ENCODE measurements at regions not wholly inside any gene's neighbourhood (a gene's known extent, or its start where the extent isn't known, plus 50 kb on each side); places are given as distances from the start of the nearest gene placed in this dataset.

GRCh38 chr2:225319872-225320271 lies 79.6 kb upstream of the NYAP2 start:
- DNase-seq (ENCODE audit: low spot score), result no peak
- Mint-ChIP-seq H3K4me3 (ENCODE audit: unreplicated experiment) (no peak overlapping the region), H3K27ac (ENCODE audit: unreplicated experiment) (no peak overlapping the region), H3K27me3 (ENCODE audit: low read depth) (no peaks in the 10 kb centered on the region), H3K4me1 (ENCODE audit: low read depth) (no peaks in the 10 kb centered on the region), H3K9me3 (ENCODE audit: low read depth) (peaks cover 2% of the 10 kb centered on the region), H3K36me3 (ENCODE audit: low read depth) (peaks cover 1% of the 10 kb centered on the region)
- no peak for TF ChIP-seq CTCF (IDR thresholded peaks at IDR 0.05)

DNA sequence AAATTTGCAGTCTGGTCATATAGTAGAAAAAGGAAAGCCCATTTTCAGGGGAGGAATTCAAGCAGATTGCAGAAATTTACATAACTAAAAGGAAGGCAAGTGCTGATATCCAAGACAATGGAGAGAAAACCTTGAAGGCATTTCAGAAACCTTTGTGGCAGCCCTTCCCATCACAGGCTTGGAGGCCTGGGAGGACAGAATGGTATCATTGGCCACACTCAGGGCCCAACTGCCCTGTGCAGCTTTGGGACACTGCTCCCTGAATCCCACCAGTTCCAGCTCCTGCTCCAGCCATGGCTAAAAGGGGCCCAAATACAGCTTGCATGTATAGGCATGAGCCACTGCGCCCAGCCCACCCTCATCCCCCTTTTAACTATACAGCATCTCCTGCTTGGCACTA lies 81.1 kb upstream of the NYAP2 start:
- no peaks in the 10 kb centered on the region for H3K4me1 Mint-ChIP-seq (ENCODE audit: low read depth)
- H3K27ac Mint-ChIP-seq (ENCODE audit: unreplicated experiment), result no peak overlapping the region
- no peaks in the 10 kb centered on the region for H3K27me3 Mint-ChIP-seq (ENCODE audit: low read depth)
- no peak overlapping the region for H3K4me3 Mint-ChIP-seq (ENCODE audit: unreplicated experiment)
- peaks cover 1% of the 10 kb centered on the region for H3K36me3 Mint-ChIP-seq (ENCODE audit: low read depth)
- no peak for TF ChIP-seq CTCF (IDR thresholded peaks at IDR 0.05)
- no peak for DNase-seq (ENCODE audit: low spot score)
- peaks cover 2% of the 10 kb centered on the region for H3K9me3 Mint-ChIP-seq (ENCODE audit: low read depth)

DNA sequence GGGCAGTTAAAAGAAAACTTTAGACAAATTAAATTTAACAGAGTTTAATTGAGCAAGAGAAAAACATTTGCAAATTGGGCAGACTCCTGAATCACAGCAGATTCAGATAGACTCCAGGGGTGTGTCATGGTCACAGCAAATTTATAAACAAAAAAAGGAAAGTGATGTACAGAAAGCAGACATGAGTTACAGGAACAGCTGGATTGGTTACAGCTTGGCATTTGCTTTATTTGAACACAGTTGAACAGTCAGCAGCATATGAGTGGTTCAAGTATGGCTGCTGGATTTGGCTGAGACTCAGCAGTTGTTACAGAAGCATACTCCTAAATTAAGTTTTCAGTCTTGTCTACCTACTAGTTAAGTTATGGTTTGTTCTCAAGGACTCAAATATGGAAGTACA lies 82.3 kb upstream of the NYAP2 start:
- Mint-ChIP-seq H3K9me3 (ENCODE audit: low read depth) (no peaks in the 10 kb centered on the region), H3K27me3 (ENCODE audit: low read depth) (no peaks in the 10 kb centered on the region), H3K27ac (ENCODE audit: unreplicated experiment) (no peak overlapping the region), H3K36me3 (ENCODE audit: low read depth) (peaks cover 1% of the 10 kb centered on the region), H3K4me1 (ENCODE audit: low read depth) (no peaks in the 10 kb centered on the region), H3K4me3 (ENCODE audit: unreplicated experiment) (no peak overlapping the region)
- TF ChIP-seq CTCF (IDR thresholded peaks at IDR 0.05), result no peak
- no peak for DNase-seq (ENCODE audit: low spot score)

DNA sequence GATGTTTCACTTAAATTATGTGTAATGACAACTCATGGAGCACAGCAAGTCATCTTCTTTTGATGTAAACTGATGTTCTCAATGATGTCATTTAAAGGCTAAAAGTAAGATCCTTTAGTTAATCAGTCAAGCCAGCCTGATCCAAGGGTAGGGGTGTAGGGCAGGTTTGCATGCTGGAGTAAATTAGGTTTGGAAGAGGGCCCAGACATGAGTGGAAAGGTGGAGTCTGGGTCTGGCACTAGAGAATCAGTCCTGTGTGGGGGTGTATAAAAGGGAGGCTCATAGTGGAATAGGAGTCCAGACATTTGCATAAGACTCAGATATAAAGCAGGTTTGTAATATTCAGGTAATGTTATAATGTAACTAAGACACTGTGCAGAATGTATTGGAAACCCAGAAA lies 88.8 kb upstream of the NYAP2 start:
- Mint-ChIP-seq H3K9me3 (ENCODE audit: low read depth) (no peaks in the 10 kb centered on the region), H3K27ac (ENCODE audit: unreplicated experiment) (no peak overlapping the region), H3K36me3 (ENCODE audit: low read depth) (no peaks in the 10 kb centered on the region)

DNA sequence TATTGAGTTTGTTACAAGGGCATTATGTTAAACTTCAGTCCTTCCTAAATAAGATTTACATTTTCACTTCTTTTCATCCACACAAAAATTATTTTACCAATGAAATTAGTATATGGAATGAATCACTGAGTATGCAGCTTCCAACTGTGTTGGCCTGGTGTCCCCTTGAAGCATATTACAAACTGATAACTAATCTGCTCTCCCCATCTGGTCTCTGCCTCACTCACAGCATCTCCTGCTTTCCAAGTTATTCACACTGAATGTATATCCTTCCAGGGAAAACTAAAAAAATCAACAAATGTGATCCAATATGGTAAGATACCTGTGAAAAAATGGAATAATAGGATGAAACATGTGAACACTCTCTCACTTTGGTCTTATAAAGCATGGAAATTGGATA lies 90.0 kb upstream of the NYAP2 start:
- H3K4me3 Mint-ChIP-seq (ENCODE audit: unreplicated experiment), result no peak overlapping the region
- no peak overlapping the region for H3K27ac Mint-ChIP-seq (ENCODE audit: unreplicated experiment)
- H3K27me3 Mint-ChIP-seq (ENCODE audit: low read depth), result no peaks in the 10 kb centered on the region
- H3K9me3 Mint-ChIP-seq (ENCODE audit: low read depth), result no peaks in the 10 kb centered on the region
- no peaks in the 10 kb centered on the region for H3K36me3 Mint-ChIP-seq (ENCODE audit: low read depth)
- TF ChIP-seq CTCF (IDR thresholded peaks at IDR 0.05), result no peak
- DNase-seq (ENCODE audit: low spot score), result no peak
- H3K4me1 Mint-ChIP-seq (ENCODE audit: low read depth), result no peaks in the 10 kb centered on the region

More for the DNA sequence above, 88.8 kb upstream of the NYAP2 start:
- no peaks in the 10 kb centered on the region for H3K4me1 Mint-ChIP-seq (ENCODE audit: low read depth)
- no peak overlapping the region for H3K4me3 Mint-ChIP-seq (ENCODE audit: unreplicated experiment)
- TF ChIP-seq CTCF (IDR thresholded peaks at IDR 0.05), result no peak
- no peak for DNase-seq (ENCODE audit: low spot score)
- no peaks in the 10 kb centered on the region for H3K27me3 Mint-ChIP-seq (ENCODE audit: low read depth)
